Testis (tissue), 2 donors: ENCODE measurements at regions not wholly inside any gene's neighbourhood (a gene's known extent, or its start where the extent isn't known, plus 50 kb on each side); places are given as distances from the start of the nearest gene placed in this dataset.

Experiments used
- DNase-seq: peaks from one replicate; pipeline ENCODE4 v3.0.0-alpha.2; 2019
- H3K27ac ChIP-seq, 2 donors: fragments of 200-600 bp; sonication (generic); one replicate each; pipeline ENCODE4 v1.5.1; 2019
- H3K27me3 ChIP-seq: fragments of 200-600 bp; sonication (generic); one replicate; pipeline ENCODE4 v1.5.1; 2019
- H3K36me3 ChIP-seq: fragments of 200-600 bp; sonication (generic); one replicate; pipeline ENCODE4 v1.5.1; 2017; ENCODE audit warnings: low read depth; ENCODE audit errors: missing control alignments
- H3K4me1 ChIP-seq: fragments of 200-600 bp; sonication (generic); one replicate; pipeline ENCODE4 v1.5.1; 2019
- H3K4me3 ChIP-seq, 2 donors: fragments of 200-600 bp; sonication (generic); one replicate each; pipeline ENCODE4 v1.5.1; 2017 to 2019
- H3K9me3 ChIP-seq: fragments of 200-600 bp; sonication (generic); one replicate; pipeline ENCODE4 v1.5.1; 2017
- CTCF ChIP-seq, 3 experiments: fragments of 450-650 bp in 2 of 3; fragments of 200-600 bp in 1 of 3; sonication (generic) in 1 of 3; IDR thresholded peaks; one replicate each; pipeline ENCODE4 v1.5.1; 2016 to 2019; ENCODE audit warnings: antibody characterized with exemption in 3 of 3, mild to moderate bottlenecking in 2 of 3, moderate library complexity in 1 of 3
- POLR2A ChIP-seq: fragments of 450-650 bp; IDR thresholded peaks from one replicate; pipeline ENCODE4 v1.6.1; 2017; ENCODE audit warnings: antibody characterized with exemption, mild to moderate bottlenecking, moderate library complexity
- WGBS, 2 donors: methylation state at CpG; one replicate each; pipeline ENCODE4 v1.1.5; 2018; 5-methylcytosine and 5-hydroxymethylcytosine counted together
- intact Hi-C: fragments of 100-400 bp; cut with DNase I; formaldehyde crosslinking; loops from one replicate; pipeline ENCODE4 v1.15.1; 2023; ENCODE audit warnings: low total_unique reads

DNA sequence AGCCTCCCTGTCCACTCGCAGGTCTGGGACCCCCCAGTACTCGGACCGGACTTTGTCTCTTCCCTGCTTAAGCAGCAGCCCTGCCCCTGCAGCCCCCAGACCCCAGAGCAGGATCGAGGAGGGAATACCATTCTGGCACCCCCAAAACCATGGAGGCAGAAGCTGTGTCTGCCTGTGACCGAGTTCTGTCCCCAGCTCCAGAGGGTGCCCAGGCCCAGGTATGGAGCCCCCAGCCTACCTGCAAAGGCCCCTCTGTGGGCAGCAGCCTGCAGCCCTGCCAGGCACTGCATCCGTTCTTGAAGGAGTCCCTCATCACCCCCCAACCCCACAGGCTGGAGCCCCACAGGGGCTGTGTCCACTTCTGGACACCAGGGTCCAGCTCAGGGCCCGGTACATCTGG, 163.8 kb downstream of the BRD1 start:
- H3K9me3 ChIP-seq: no peaks in the 10 kb centered on the region
- no peaks in the 10 kb centered on the region for H3K36me3 ChIP-seq
- no peak for TF ChIP-seq CTCF (IDR thresholded peaks at IDR 0.05)
- TF ChIP-seq POLR2A: no peak
- no peaks in the 10 kb centered on the region for H3K27me3 ChIP-seq
- no peak overlapping the region for H3K4me3 ChIP-seq
- H3K27ac ChIP-seq: no peak overlapping the region
- WGBS, 2 donors: 83 to 84% methylated on average over 6 to 7 of the region's 7 CpGs
- DNase-seq: no peak
- H3K4me1 ChIP-seq: no peaks in the 10 kb centered on the region
- intact Hi-C loops: no loop called here

GRCh38 chr22:49663311-49663711, 164.4 kb downstream of the BRD1 start:
- intact Hi-C loops: no loop called here
- WGBS, 2 donors: 86 to 90% methylated on average over 17 of the region's 17 CpGs
- Histone ChIP-seq H3K4me1 (no peaks in the 10 kb centered on the region), H3K36me3 (no peaks in the 10 kb centered on the region), H3K4me3 (no peak overlapping the region), H3K27me3 (no peaks in the 10 kb centered on the region), H3K27ac (no peak overlapping the region), H3K9me3 (no peaks in the 10 kb centered on the region)
- no peak for DNase-seq
- TF ChIP-seq CTCF (IDR thresholded peaks at IDR 0.05) (no peak), POLR2A (no peak)

DNA sequence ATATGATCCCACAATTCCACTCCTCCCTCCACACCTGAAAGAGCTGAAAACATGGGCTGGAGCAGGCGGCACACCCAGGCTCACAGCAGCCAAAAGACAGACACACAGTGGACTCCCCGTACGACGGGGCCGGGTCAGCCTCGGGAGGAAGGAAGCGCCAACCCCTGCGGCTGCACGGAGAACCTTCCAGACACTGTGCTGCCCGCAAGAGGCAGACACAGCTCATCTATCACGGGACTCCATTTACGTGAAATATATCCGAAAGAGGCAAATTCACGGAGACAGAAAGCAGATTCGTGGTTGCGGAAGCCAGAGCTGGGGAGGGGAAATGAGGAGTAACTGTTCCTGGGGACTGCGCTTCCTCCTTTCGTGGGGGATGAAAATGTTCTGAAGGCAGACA, 165.0 kb downstream of the BRD1 start:
- intact Hi-C loops: no loop called here
- Histone ChIP-seq H3K9me3 (no peaks in the 10 kb centered on the region), H3K27ac (no peak overlapping the region), H3K4me3 (no peak overlapping the region), H3K27me3 (no peaks in the 10 kb centered on the region), H3K4me1 (no peaks in the 10 kb centered on the region), H3K36me3 (no peaks in the 10 kb centered on the region)
- TF ChIP-seq CTCF (IDR thresholded peaks at IDR 0.05): no peak
- no peak for TF ChIP-seq POLR2A
- no peak for DNase-seq
- 88 to 91% methylated on average over 18 of the region's 18 CpGs for WGBS, 2 donors

GRCh38 chr22:49660794-49661781, 166.6 kb downstream of the BRD1 start:
- WGBS, 2 donors: 81 to 85% methylated on average over 25 to 39 of the region's 40 CpGs
- H3K4me3 ChIP-seq: no peak overlapping the region
- no peak overlapping the region for H3K27ac ChIP-seq
- TF ChIP-seq CTCF (IDR thresholded peaks at IDR 0.05) (no peak), POLR2A (no peak)
- H3K36me3 ChIP-seq: no peaks in the 10 kb centered on the region
- no peaks in the 10 kb centered on the region for H3K9me3 ChIP-seq
- DNase-seq: no peak
- H3K27me3 ChIP-seq: no peaks in the 10 kb centered on the region
- no peaks in the 10 kb centered on the region for H3K4me1 ChIP-seq
- intact Hi-C loops: no loop called here

GRCh38 chr22:49660321-49660720, 167.4 kb downstream of the BRD1 start:
- Histone ChIP-seq H3K27ac (no peak overlapping the region), H3K4me3 (no peak overlapping the region), H3K9me3 (no peaks in the 10 kb centered on the region), H3K4me1 (no peaks in the 10 kb centered on the region), H3K27me3 (no peaks in the 10 kb centered on the region), H3K36me3 (no peaks in the 10 kb centered on the region)
- 88 to 92% methylated on average over 13 to 16 of the region's 16 CpGs for WGBS, 2 donors
- no peak for DNase-seq
- intact Hi-C loops: no loop called here
- TF ChIP-seq CTCF (IDR thresholded peaks at IDR 0.05) (no peak), POLR2A (no peak)
